ENCODE measurements at regions not wholly inside any gene's neighbourhood (a gene's known extent, or its start where the extent isn't known, plus 50 kb on each side); places are given as distances from the start of the nearest gene placed in this dataset.

DNA sequence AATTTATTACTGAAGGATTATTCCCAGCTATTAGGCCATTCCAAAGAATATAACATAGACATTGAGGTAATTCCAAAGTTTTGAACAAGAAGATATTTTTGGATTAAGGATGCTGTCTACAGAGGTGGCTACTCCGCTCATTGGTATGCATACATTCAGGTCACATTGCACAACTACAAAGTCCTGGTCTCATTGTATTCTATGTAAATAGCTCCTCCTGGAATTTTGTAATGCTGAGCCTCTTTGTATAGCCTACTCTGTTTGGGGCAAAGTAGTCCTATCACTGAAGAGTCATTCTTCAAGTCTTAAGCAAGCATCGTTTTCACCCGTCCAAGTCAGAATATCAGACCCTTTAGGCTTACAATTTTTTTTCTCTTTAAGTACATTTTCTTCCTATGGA is 142.4 kb downstream of the KIF18A start:
- TF ChIP-seq CEBPB (IDR thresholded peaks at IDR 0.05; ENCODE audit: borderline replicate concordance in 1 of 2, low read depth in 2 of 2, low read length in 2 of 2) (no peak), TAF1 (IDR thresholded peaks at IDR 0.05; ENCODE audit: borderline replicate concordance, low read depth, low read length) (no peak), RFX5 (IDR thresholded peaks at IDR 0.05; ENCODE audit: low read depth, low read length) (no peak), POLR2A (IDR thresholded peaks at IDR 0.05; ENCODE audit: low read depth, low read length) (no peak), RELA (IDR thresholded peaks at IDR 0.05; ENCODE audit: borderline replicate concordance, partially characterized antibody) (no peak), GABPA (IDR thresholded peaks at IDR 0.05; ENCODE audit: low read depth) (no peak), RBBP5 (conservative IDR thresholded peaks at IDR 0.05) (no peak), FOS (IDR thresholded peaks at IDR 0.05; ENCODE audit: borderline replicate concordance, extremely low read depth, insufficient read length) (no peak)
- TF ChIP-seq, protein P1, sequence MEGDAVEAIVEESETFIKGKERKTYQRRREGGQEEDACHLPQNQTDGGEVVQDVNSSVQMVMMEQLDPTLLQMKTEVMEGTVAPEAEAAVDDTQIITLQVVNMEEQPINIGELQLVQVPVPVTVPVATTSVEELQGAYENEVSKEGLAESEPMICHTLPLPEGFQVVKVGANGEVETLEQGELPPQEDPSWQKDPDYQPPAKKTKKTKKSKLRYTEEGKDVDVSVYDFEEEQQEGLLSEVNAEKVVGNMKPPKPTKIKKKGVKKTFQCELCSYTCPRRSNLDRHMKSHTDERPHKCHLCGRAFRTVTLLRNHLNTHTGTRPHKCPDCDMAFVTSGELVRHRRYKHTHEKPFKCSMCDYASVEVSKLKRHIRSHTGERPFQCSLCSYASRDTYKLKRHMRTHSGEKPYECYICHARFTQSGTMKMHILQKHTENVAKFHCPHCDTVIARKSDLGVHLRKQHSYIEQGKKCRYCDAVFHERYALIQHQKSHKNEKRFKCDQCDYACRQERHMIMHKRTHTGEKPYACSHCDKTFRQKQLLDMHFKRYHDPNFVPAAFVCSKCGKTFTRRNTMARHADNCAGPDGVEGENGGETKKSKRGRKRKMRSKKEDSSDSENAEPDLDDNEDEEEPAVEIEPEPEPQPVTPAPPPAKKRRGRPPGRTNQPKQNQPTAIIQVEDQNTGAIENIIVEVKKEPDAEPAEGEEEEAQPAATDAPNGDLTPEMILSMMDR (IDR thresholded peaks at IDR 0.05 in 2 of 3, conservative IDR thresholded peaks at IDR 0.05 in 1 of 3; ENCODE audit: control insufficient read depth in 2 of 3, extremely low read depth in 1 of 3, insufficient read depth in 1 of 3, low read depth in 3 of 3, low read length in 3 of 3) = no peak
- TF ChIP-seq, protein P2, sequence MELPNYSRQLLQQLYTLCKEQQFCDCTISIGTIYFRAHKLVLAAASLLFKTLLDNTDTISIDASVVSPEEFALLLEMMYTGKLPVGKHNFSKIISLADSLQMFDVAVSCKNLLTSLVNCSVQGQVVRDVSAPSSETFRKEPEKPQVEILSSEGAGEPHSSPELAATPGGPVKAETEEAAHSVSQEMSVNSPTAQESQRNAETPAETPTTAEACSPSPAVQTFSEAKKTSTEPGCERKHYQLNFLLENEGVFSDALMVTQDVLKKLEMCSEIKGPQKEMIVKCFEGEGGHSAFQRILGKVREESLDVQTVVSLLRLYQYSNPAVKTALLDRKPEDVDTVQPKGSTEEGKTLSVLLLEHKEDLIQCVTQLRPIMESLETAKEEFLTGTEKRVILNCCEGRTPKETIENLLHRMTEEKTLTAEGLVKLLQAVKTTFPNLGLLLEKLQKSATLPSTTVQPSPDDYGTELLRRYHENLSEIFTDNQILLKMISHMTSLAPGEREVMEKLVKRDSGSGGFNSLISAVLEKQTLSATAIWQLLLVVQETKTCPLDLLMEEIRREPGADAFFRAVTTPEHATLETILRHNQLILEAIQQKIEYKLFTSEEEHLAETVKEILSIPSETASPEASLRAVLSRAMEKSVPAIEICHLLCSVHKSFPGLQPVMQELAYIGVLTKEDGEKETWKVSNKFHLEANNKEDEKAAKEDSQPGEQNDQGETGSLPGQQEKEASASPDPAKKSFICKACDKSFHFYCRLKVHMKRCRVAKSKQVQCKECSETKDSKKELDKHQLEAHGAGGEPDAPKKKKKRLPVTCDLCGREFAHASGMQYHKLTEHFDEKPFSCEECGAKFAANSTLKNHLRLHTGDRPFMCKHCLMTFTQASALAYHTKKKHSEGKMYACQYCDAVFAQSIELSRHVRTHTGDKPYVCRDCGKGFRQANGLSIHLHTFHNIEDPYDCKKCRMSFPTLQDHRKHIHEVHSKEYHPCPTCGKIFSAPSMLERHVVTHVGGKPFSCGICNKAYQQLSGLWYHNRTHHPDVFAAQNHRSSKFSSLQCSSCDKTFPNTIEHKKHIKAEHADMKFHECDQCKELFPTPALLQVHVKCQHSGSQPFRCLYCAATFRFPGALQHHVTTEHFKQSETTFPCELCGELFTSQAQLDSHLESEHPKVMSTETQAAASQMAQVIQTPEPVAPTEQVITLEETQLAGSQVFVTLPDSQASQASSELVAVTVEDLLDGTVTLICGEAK (IDR thresholded peaks at IDR 0.05; ENCODE audit: borderline replicate concordance) = no peak
- TF ChIP-seq, protein P3, sequence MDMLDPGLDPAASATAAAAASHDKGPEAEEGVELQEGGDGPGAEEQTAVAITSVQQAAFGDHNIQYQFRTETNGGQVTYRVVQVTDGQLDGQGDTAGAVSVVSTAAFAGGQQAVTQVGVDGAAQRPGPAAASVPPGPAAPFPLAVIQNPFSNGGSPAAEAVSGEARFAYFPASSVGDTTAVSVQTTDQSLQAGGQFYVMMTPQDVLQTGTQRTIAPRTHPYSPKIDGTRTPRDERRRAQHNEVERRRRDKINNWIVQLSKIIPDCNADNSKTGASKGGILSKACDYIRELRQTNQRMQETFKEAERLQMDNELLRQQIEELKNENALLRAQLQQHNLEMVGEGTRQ (IDR thresholded peaks at IDR 0.05; ENCODE audit: borderline replicate concordance, low read depth, low read length) = no peak
- TF ChIP-seq, protein P4, sequence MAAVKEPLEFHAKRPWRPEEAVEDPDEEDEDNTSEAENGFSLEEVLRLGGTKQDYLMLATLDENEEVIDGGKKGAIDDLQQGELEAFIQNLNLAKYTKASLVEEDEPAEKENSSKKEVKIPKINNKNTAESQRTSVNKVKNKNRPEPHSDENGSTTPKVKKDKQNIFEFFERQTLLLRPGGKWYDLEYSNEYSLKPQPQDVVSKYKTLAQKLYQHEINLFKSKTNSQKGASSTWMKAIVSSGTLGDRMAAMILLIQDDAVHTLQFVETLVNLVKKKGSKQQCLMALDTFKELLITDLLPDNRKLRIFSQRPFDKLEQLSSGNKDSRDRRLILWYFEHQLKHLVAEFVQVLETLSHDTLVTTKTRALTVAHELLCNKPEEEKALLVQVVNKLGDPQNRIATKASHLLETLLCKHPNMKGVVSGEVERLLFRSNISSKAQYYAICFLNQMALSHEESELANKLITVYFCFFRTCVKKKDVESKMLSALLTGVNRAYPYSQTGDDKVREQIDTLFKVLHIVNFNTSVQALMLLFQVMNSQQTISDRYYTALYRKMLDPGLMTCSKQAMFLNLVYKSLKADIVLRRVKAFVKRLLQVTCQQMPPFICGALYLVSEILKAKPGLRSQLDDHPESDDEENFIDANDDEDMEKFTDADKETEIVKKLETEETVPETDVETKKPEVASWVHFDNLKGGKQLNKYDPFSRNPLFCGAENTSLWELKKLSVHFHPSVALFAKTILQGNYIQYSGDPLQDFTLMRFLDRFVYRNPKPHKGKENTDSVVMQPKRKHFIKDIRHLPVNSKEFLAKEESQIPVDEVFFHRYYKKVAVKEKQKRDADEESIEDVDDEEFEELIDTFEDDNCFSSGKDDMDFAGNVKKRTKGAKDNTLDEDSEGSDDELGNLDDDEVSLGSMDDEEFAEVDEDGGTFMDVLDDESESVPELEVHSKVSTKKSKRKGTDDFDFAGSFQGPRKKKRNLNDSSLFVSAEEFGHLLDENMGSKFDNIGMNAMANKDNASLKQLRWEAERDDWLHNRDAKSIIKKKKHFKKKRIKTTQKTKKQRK (IDR thresholded peaks at IDR 0.05; ENCODE audit: low read depth, low read length) = no peak
